Parathyroid adenoma (tissue), 2 donors: ENCODE measurements at regions not wholly inside any gene's neighbourhood (a gene's known extent, or its start where the extent isn't known, plus 50 kb on each side); places are given as distances from the start of the nearest gene placed in this dataset.

Source experiments
- H2AFZ ChIP-seq: fragments of 300-600 bp; sonication (generic); one replicate; pipeline ENCODE4 v1.7.0; 2017; ENCODE audit warnings: antibody characterized with exemption, mild to moderate bottlenecking
- H3K27ac ChIP-seq: fragments of 300-600 bp; sonication (generic); one replicate; pipeline ENCODE4 v1.7.0; 2017
- H3K27me3 ChIP-seq: fragments of 300-600 bp; sonication (generic); one replicate; pipeline ENCODE4 v1.7.0; 2017; ENCODE audit warnings: low read length; ENCODE audit not compliant: control insufficient read depth, insufficient read depth
- H3K36me3 ChIP-seq: fragments of 300-600 bp; sonication (generic); one replicate; pipeline ENCODE4 v1.7.0; 2017; ENCODE audit warnings: low read length; ENCODE audit not compliant: control insufficient read depth, insufficient read depth
- H3K4me1 ChIP-seq: fragments of 300-600 bp; sonication (generic); one replicate; pipeline ENCODE4 v1.7.0; 2017; ENCODE audit warnings: control low read depth
- H3K4me2 ChIP-seq: fragments of 300-600 bp; sonication (generic); one replicate; pipeline ENCODE4 v1.7.0; 2017; ENCODE audit warnings: low read length
- H3K4me3 ChIP-seq: fragments of 300-600 bp; sonication (generic); one replicate; pipeline ENCODE4 v1.7.0; 2017; ENCODE audit warnings: low read depth, low read length
- H3K79me2 ChIP-seq: fragments of 300-600 bp; sonication (generic); one replicate; pipeline ENCODE4 v1.7.0; 2017; ENCODE audit warnings: control low read depth
- H3K9ac ChIP-seq: fragments of 300-600 bp; sonication (generic); one replicate; pipeline ENCODE4 v1.7.0; 2017; ENCODE audit warnings: mild to moderate bottlenecking
- H3K9me3 ChIP-seq: fragments of 300-600 bp; sonication (generic); one replicate; pipeline ENCODE4 v1.7.0; 2017; ENCODE audit warnings: low read length; ENCODE audit not compliant: control insufficient read depth
- TF ChIP-seq, protein P1 (sequence below): fragments of 300-600 bp; sonication (generic); IDR thresholded peaks from one replicate; pipeline ENCODE4 v1.7.0; 2017; ENCODE audit warnings: antibody characterized with exemption, mild to moderate bottlenecking
- donor health status: primary hyperparathyroidism.

DNA sequence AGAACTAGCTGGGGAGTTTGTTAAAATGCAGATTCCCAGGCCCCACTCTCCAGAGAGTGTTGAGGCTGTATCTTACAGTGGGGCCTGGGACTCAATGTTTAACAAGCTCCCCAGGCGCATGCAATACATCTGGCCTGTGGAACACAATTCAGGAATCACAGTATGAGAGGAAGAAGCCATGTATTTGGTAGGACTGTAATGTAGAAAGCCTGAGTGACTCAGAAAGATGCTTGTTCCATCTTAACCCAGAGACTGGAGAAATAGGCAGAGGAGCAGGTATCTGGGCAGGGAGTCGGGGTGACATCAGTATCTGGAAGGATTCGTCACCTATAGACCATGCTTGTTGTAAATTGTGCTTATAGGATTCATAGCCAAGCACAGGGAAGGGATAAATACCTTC is 90.5 kb downstream of the UNC5CL start:
- H3K27me3 ChIP-seq, result no peaks in the 10 kb centered on the region
- H3K9me3 ChIP-seq, result no peaks in the 10 kb centered on the region
- TF ChIP-seq, protein P1, sequence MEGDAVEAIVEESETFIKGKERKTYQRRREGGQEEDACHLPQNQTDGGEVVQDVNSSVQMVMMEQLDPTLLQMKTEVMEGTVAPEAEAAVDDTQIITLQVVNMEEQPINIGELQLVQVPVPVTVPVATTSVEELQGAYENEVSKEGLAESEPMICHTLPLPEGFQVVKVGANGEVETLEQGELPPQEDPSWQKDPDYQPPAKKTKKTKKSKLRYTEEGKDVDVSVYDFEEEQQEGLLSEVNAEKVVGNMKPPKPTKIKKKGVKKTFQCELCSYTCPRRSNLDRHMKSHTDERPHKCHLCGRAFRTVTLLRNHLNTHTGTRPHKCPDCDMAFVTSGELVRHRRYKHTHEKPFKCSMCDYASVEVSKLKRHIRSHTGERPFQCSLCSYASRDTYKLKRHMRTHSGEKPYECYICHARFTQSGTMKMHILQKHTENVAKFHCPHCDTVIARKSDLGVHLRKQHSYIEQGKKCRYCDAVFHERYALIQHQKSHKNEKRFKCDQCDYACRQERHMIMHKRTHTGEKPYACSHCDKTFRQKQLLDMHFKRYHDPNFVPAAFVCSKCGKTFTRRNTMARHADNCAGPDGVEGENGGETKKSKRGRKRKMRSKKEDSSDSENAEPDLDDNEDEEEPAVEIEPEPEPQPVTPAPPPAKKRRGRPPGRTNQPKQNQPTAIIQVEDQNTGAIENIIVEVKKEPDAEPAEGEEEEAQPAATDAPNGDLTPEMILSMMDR, result no peak
- H3K79me2 ChIP-seq, result no peaks in the 10 kb centered on the region
- no peaks in the 10 kb centered on the region for H3K4me1 ChIP-seq
- no peak overlapping the region for H3K27ac ChIP-seq
- H3K4me2 ChIP-seq, result no peak overlapping the region
- no peaks in the 10 kb centered on the region for H3K36me3 ChIP-seq
- H3K4me3 ChIP-seq, result no peak overlapping the region
- no peak overlapping the region for H2AFZ ChIP-seq
- H3K9ac ChIP-seq, result no peak overlapping the region

DNA sequence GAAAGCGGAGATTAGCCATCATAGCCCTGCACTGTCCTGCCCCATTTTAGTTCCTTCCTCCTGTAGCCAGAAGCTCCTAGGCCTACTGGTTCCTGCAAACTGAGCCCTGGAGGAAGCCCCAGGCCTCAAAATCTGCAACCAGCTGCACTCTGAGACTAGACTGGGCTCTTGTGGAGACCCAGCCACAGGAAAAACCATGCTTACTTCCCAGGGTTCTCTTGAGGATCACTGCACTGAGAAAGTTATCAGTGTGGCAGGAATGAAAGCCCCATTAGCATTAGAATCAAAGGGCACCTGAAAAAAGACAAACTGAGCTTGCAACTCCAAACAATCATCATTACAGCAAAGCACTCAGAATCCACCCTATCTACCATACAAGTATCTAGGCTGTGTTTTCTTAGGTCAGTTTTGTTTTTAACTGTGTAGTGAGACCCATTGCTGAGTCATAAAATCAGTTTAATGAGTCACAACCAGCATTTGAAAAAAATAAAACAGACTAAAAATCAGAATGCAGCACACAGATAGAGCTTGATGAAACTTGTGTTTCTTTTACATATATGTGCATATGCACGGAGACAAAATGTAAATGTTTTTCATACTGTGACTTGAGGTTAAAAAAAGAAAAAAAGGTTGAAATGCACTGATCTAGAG is 91.0 kb downstream of the UNC5CL start:
- Histone ChIP-seq H3K4me3 (no peak overlapping the region), H3K9me3 (no peaks in the 10 kb centered on the region), H3K4me1 (no peaks in the 10 kb centered on the region), H3K4me2 (no peak overlapping the region), H3K27me3 (no peaks in the 10 kb centered on the region), H2AFZ (no peak overlapping the region), H3K79me2 (no peaks in the 10 kb centered on the region), H3K27ac (no peak overlapping the region), H3K9ac (no peak overlapping the region), H3K36me3 (no peaks in the 10 kb centered on the region)
- TF ChIP-seq, protein P1, result no peak

DNA sequence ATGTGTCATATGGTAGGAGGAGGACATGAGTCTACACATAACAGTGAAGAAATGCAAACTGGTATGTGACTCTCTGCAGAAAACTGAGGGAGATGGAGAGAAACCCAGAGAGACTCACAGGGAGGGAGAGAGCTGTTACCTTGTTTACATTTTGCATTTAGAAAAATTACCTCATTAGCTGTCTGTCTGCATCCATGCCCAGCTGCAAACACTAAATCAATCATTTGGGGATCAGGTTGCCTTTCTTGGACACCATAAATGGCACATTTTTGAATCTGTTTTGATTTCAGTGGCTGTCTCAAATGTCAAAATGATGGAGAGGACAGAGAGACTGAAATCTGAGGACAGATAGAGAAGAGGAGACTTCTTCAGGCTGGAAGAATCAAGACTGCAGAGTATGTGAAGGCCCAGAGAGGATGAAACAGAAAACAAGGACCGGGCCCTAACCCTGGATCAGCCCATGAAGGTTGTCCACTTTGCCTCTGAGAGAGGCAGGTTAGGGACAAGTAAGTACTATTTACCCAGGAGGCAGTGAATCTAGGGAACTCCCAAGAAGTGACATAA is 92.2 kb downstream of the UNC5CL start:
- no peak overlapping the region for H3K4me3 ChIP-seq
- H3K79me2 ChIP-seq, result no peaks in the 10 kb centered on the region
- H3K27me3 ChIP-seq, result no peaks in the 10 kb centered on the region
- no peak overlapping the region for H3K4me2 ChIP-seq
- no peak overlapping the region for H2AFZ ChIP-seq
- no peaks in the 10 kb centered on the region for H3K9me3 ChIP-seq
- TF ChIP-seq, protein P1, result no peak
- H3K36me3 ChIP-seq, result no peaks in the 10 kb centered on the region
- H3K9ac ChIP-seq, result no peak overlapping the region
- H3K4me1 ChIP-seq, result no peaks in the 10 kb centered on the region
- H3K27ac ChIP-seq, result no peak overlapping the region

DNA sequence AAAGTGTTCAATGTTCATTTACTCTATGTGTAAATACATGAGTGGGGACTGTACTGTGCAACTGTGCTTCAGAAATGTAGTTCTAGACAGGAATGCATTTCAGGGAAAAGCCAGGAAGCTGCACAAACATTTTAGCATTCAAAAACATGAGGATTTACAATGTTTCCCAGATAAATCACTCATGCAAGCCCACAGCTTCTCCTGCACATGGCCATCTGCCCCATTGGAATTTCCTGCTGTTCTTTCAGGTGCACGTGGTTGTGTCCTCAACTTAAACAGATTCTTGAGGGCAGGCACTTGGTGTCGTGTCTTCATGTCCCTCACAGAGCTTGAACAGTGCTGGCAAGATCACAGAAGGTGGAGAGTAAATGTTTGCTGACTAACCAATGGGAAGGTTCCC is 101.5 kb downstream of the UNC5CL start:
- Histone ChIP-seq H3K9ac (no peak overlapping the region), H3K36me3 (no peaks in the 10 kb centered on the region), H3K79me2 (no peaks in the 10 kb centered on the region), H3K27ac (no peak overlapping the region), H3K9me3 (no peaks in the 10 kb centered on the region), H3K4me1 (no peaks in the 10 kb centered on the region), H3K4me2 (no peak overlapping the region), H2AFZ (no peak overlapping the region), H3K4me3 (no peak overlapping the region), H3K27me3 (no peaks in the 10 kb centered on the region)
- TF ChIP-seq, protein P1, result no peak

DNA sequence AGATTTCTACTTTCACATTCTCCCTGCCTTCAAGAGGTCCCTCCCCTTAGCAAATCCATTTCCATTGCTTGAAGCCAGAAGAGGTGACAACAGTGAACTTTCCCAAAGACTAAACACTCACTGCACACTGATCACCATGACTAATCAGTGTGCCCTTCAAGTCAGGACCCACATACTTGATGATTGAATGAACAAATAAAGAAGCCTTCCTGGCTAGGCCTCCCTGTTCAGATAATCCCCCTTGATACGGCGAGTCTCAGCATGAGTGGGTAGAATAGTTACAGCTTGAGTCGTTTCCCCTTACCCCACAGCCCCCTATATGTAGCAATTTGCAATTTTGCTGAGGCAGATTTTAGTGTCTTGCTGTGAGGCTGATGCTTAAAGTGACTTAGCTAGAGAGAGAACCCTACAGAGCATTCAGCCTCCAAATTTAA is 102.2 kb downstream of the UNC5CL start:
- no peaks in the 10 kb centered on the region for H3K4me1 ChIP-seq
- no peak overlapping the region for H2AFZ ChIP-seq
- no peaks in the 10 kb centered on the region for H3K36me3 ChIP-seq
- H3K4me2 ChIP-seq, result no peak overlapping the region
- no peaks in the 10 kb centered on the region for H3K79me2 ChIP-seq
- no peak overlapping the region for H3K9ac ChIP-seq
- H3K9me3 ChIP-seq, result no peaks in the 10 kb centered on the region
- no peak overlapping the region for H3K4me3 ChIP-seq
- no peaks in the 10 kb centered on the region for H3K27me3 ChIP-seq
- no peak overlapping the region for H3K27ac ChIP-seq
- TF ChIP-seq, protein P1, result no peak
